ENCODE measurements at regions not wholly inside any gene's neighbourhood (a gene's known extent, or its start where the extent isn't known, plus 50 kb on each side); places are given as distances from the start of the nearest gene placed in this dataset.
"Not testable (repeated sequence)": the region's sequence is repeated elsewhere in the genome, so short reads cannot be mapped to it uniquely, and the experiment has no call there.

DNA sequence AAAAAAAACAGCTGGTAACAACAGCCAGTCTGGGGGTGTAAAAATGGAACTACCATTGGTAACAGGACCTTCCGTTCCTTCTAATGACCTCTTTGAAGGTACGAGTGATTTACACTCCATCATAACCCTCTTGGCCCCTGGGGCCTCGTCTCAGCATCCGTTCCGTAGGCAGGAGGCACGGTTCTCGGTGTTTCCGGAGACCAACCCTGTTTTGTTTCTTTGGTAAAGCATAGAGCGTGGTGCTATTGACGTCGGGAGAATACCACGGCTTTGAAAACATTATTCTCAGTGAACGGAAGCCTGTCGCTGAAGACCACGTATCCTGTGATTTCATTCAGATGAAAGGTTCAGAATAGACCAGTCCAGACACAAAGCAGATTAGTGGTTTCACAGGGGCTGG lies 198.9 kb downstream of the ASMT start:
- TF ChIP-seq, protein P1, sequence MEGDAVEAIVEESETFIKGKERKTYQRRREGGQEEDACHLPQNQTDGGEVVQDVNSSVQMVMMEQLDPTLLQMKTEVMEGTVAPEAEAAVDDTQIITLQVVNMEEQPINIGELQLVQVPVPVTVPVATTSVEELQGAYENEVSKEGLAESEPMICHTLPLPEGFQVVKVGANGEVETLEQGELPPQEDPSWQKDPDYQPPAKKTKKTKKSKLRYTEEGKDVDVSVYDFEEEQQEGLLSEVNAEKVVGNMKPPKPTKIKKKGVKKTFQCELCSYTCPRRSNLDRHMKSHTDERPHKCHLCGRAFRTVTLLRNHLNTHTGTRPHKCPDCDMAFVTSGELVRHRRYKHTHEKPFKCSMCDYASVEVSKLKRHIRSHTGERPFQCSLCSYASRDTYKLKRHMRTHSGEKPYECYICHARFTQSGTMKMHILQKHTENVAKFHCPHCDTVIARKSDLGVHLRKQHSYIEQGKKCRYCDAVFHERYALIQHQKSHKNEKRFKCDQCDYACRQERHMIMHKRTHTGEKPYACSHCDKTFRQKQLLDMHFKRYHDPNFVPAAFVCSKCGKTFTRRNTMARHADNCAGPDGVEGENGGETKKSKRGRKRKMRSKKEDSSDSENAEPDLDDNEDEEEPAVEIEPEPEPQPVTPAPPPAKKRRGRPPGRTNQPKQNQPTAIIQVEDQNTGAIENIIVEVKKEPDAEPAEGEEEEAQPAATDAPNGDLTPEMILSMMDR (IDR thresholded peaks at IDR 0.05; ENCODE audit: borderline replicate concordance, extremely low read depth, low read length, poor library complexity, severe bottlenecking) = no peak
- TF ChIP-seq EZH2 (IDR thresholded peaks at IDR 0.05; ENCODE audit: borderline replicate concordance, low read depth, low read length, severe bottlenecking) = no peak
- Histone ChIP-seq H3K79me2 (ENCODE audit: insufficient read depth, low read length) (no peaks in the 10 kb centered on the region), H2AFZ (ENCODE audit: low read depth, low read length) (no peak overlapping the region), H3K27ac (ENCODE audit: low read length) (no peak overlapping the region), H3K36me3 (ENCODE audit: insufficient read depth, low read length) (no peaks in the 10 kb centered on the region), H3K9me3 (ENCODE audit: insufficient read depth, low read length, severe bottlenecking) (no peaks in the 10 kb centered on the region), H3K9ac (ENCODE audit: low read depth, low read length) (no peak overlapping the region), H3K27me3 (ENCODE audit: insufficient read depth, low read length, poor library complexity) (no peaks in the 10 kb centered on the region), H3K4me3 (ENCODE audit: low read depth in 1 of 2, low read length in 2 of 2) (no peak overlapping the region), H3K4me2 (ENCODE audit: insufficient read depth, low read length) (no peak overlapping the region), H4K20me1 (ENCODE audit: insufficient read depth, low read length) (no peaks in the 10 kb centered on the region), H3K4me1 (ENCODE audit: insufficient read depth, low read length) (no peaks in the 10 kb centered on the region)
- DNase-seq (peak; percentile 10), ATAC-seq (ENCODE audit: insufficient read depth, low read depth) (peak; percentile 50; the same call in 1 of the 3 replicates)

DNA sequence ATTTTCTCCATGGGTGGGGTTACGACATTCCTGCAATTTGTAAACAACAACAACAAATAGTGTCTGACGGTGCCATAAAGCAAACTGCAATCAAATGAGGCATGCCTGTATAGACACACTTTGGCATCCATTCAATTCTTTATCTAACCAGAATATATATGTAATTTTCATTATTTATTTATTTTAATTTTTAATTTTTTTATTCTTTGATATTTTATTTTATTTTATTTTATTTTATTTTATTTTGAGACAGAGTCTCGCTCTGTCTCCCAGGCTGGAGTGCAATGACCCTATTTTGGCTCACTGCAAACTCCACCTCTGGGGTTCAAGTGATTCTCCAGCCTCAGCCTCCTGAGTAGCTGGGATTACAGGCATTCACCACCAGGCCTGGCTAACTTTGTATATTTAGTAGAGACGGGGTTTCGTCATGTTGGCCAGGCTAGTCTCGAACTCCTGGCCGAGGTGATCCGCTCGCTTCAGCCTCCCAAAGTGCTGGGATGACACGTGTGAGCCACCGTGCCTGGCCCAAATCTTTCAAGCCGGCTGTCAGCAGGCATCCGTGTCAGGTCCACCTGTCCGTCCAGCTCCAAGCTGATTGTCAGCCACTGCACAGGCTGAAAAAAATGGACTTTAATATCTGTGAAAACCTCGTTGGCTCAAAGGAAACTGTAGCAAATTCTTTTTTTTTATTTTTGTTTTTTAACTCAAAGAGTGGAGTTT lies 200.8 kb downstream of the ASMT start:
- peaks cover 2% of the 10 kb centered on the region for H3K9me3 ChIP-seq (ENCODE audit: insufficient read depth, low read length, severe bottlenecking)
- no peaks in the 10 kb centered on the region for H4K20me1 ChIP-seq (ENCODE audit: insufficient read depth, low read length)
- TF ChIP-seq, protein P1 (IDR thresholded peaks at IDR 0.05; ENCODE audit: borderline replicate concordance, extremely low read depth, low read length, poor library complexity, severe bottlenecking) = no peak
- no peak for TF ChIP-seq EZH2 (IDR thresholded peaks at IDR 0.05; ENCODE audit: borderline replicate concordance, low read depth, low read length, severe bottlenecking)
- H3K4me3 ChIP-seq (ENCODE audit: low read depth in 1 of 2, low read length in 2 of 2) = no peak overlapping the region
- no peak for DNase-seq
- no peak overlapping the region for H3K27ac ChIP-seq (ENCODE audit: low read length)
- no peak for ATAC-seq (ENCODE audit: insufficient read depth, low read depth)
- H3K4me1 ChIP-seq (ENCODE audit: insufficient read depth, low read length) = no peaks in the 10 kb centered on the region
- H2AFZ ChIP-seq (ENCODE audit: low read depth, low read length) = no peak overlapping the region
- H3K4me2 ChIP-seq (ENCODE audit: insufficient read depth, low read length) = no peak overlapping the region
- no peaks in the 10 kb centered on the region for H3K79me2 ChIP-seq (ENCODE audit: insufficient read depth, low read length)
- H3K27me3 ChIP-seq (ENCODE audit: insufficient read depth, low read length, poor library complexity) = no peaks in the 10 kb centered on the region
- no peak overlapping the region for H3K9ac ChIP-seq (ENCODE audit: low read depth, low read length)
- H3K36me3 ChIP-seq (ENCODE audit: insufficient read depth, low read length) = no peaks in the 10 kb centered on the region

DNA sequence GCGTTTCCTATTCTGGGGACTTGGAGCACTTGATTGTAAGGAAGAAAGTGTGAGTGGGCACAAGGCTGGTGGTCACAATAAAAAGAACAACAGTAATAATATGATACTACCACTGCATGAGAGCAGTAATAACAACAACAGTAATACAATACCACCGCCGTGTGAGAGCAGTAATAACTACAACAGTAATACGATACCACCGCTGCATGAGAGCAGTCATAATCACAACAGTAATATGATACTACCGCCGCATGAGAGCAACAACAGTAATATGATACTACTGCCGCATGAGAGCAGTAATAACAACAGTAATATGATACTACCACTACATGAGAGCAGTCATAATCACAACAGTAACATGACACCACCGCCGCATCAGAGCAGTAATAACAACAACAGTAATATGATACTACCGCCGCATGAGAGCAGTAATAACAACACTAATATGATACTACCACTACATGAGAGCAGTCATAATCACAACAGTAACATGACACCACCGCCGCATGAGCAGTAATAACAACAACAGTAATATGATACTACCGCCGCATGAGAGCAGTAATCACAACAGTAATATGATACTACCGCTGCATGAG lies 201.6 kb downstream of the ASMT start:
- not testable (repeated sequence) for H3K4me1 ChIP-seq (ENCODE audit: insufficient read depth, low read length)

DNA sequence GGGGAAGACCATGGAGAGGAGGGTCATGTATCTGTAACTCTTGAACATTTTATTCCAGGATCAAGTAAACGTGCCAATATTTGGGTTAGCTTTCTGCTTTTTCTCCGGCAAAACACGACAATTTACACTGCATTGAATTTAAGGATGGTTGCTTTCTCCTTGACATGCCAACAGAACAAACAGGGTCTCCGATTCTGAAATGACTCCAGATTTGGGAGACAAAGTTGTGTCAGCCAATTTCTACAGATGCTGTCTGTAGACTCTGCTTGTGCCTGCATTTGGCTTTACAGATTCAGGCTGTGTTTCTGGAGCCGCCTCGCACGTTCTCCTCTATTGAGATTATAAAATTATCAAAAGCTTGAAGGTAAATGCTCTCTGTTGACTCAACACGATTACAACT lies 207.0 kb downstream of the ASMT start:
- Histone ChIP-seq H3K36me3 (ENCODE audit: insufficient read depth, low read length) (no peaks in the 10 kb centered on the region), H3K4me3 (ENCODE audit: low read depth in 1 of 2, low read length in 2 of 2) (no peak overlapping the region), H3K27ac (ENCODE audit: low read length) (no peak overlapping the region), H3K79me2 (ENCODE audit: insufficient read depth, low read length) (no peaks in the 10 kb centered on the region), H3K9me3 (ENCODE audit: insufficient read depth, low read length, severe bottlenecking) (peaks cover 2% of the 10 kb centered on the region), H3K27me3 (ENCODE audit: insufficient read depth, low read length, poor library complexity) (no peaks in the 10 kb centered on the region), H4K20me1 (ENCODE audit: insufficient read depth, low read length) (no peaks in the 10 kb centered on the region), H2AFZ (ENCODE audit: low read depth, low read length) (no peak overlapping the region), H3K4me2 (ENCODE audit: insufficient read depth, low read length) (no peak overlapping the region), H3K9ac (ENCODE audit: low read depth, low read length) (no peak overlapping the region), H3K4me1 (ENCODE audit: insufficient read depth, low read length) (no peaks in the 10 kb centered on the region)
- no peak for ATAC-seq (ENCODE audit: insufficient read depth, low read depth)
- TF ChIP-seq, protein P1 (IDR thresholded peaks at IDR 0.05; ENCODE audit: borderline replicate concordance, extremely low read depth, low read length, poor library complexity, severe bottlenecking) = no peak
- no peak for TF ChIP-seq EZH2 (IDR thresholded peaks at IDR 0.05; ENCODE audit: borderline replicate concordance, low read depth, low read length, severe bottlenecking)
- DNase-seq = no peak

More for the DNA sequence above, 201.6 kb downstream of the ASMT start:
- not testable (repeated sequence) for ATAC-seq (ENCODE audit: insufficient read depth, low read depth); H4K20me1 ChIP-seq (ENCODE audit: insufficient read depth, low read length); H3K9me3 ChIP-seq (ENCODE audit: insufficient read depth, low read length, severe bottlenecking); H3K27ac ChIP-seq (ENCODE audit: low read length); H3K9ac ChIP-seq (ENCODE audit: low read depth, low read length); H3K4me2 ChIP-seq (ENCODE audit: insufficient read depth, low read length); H2AFZ ChIP-seq (ENCODE audit: low read depth, low read length); H3K27me3 ChIP-seq (ENCODE audit: insufficient read depth, low read length, poor library complexity); H3K4me3 ChIP-seq (ENCODE audit: low read depth in 1 of 2, low read length in 2 of 2); DNase-seq; H3K36me3 ChIP-seq (ENCODE audit: insufficient read depth, low read length); H3K79me2 ChIP-seq (ENCODE audit: insufficient read depth, low read length)
